ENCODE measurements at regions not wholly inside any gene's neighbourhood (a gene's known extent, or its start where the extent isn't known, plus 50 kb on each side); places are given as distances from the start of the nearest gene placed in this dataset.
"Not testable (repeated sequence)": the region's sequence is repeated elsewhere in the genome, so short reads cannot be mapped to it uniquely, and the experiment has no call there.

DNA sequence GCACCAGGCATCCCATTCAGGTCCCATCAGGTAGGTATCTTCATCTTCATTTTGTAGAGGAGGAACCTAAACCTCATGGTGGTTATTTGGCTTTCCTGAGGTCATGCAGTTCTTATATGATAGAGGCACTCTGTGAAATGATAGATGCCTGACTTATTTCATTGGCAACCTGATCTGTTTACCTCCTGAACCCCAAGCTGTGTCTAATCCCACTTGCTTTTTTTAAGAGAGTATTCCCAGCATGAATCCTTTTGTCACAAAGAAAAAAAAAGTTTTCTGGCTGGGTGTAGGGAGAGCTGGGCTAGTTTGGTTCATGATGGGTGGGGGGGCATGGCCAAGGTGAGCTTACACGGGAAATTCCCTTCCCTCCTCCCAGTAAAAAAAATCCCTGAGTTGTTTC is 154.2 kb downstream of the TENT5C start:
- TF ChIP-seq, protein P1, sequence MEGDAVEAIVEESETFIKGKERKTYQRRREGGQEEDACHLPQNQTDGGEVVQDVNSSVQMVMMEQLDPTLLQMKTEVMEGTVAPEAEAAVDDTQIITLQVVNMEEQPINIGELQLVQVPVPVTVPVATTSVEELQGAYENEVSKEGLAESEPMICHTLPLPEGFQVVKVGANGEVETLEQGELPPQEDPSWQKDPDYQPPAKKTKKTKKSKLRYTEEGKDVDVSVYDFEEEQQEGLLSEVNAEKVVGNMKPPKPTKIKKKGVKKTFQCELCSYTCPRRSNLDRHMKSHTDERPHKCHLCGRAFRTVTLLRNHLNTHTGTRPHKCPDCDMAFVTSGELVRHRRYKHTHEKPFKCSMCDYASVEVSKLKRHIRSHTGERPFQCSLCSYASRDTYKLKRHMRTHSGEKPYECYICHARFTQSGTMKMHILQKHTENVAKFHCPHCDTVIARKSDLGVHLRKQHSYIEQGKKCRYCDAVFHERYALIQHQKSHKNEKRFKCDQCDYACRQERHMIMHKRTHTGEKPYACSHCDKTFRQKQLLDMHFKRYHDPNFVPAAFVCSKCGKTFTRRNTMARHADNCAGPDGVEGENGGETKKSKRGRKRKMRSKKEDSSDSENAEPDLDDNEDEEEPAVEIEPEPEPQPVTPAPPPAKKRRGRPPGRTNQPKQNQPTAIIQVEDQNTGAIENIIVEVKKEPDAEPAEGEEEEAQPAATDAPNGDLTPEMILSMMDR (IDR thresholded peaks at IDR 0.05; ENCODE audit: control insufficient read depth, insufficient read depth, low read depth, low read length, missing control alignments), result no peak
- no peak overlapping the region for H3K4me3 ChIP-seq (ENCODE audit: control insufficient read depth, low read depth, low read length)
- no peak for DNase-seq (ENCODE audit: low read depth)

DNA sequence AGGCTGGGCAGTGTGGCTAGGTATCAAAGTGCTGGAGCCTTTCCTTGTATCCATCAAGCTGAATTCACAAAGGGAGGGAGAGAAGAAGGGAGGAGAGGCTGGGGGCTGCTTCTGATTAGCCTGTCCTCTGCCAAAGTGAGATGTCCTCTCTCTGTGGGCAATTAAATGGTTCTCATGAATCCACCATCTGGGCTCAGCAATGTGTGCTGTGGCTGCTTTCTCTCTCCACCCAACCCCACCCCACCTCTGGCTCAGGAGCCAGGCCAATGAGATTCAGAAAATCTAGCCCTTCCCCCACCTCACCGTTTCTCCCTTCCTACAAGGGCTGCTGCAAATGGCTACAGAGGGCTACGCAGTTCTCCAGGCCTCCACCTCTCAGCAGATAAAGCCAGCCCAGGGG is 154.6 kb downstream of the TENT5C start:
- TF ChIP-seq, protein P1 (IDR thresholded peaks at IDR 0.05; ENCODE audit: control insufficient read depth, insufficient read depth, low read depth, low read length, missing control alignments), result no peak
- no peak for DNase-seq (ENCODE audit: low read depth)
- H3K4me3 ChIP-seq (ENCODE audit: control insufficient read depth, low read depth, low read length), result no peak overlapping the region

DNA sequence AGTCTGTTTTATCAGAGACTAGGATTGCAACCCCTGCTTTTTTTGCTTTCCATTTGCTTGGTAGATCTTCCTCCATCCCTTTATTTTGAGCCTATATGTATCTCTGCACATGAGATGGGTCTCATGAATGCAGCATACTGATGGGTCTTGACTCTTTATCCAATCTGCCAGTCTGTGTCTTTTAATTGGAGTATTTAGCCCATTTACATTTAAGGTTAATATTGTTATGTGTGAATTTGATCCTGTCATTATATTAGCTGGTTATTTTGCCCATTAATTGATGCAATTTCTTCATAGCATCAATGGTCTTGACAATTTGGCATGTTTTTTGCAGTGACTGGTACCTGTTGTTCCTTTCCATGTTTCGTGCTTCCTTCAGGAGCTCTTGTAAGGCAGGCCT is 161.7 kb downstream of the GDAP2 start:
- not testable (repeated sequence) for H3K4me3 ChIP-seq (ENCODE audit: control insufficient read depth, low read depth, low read length); DNase-seq (ENCODE audit: low read depth)

DNA sequence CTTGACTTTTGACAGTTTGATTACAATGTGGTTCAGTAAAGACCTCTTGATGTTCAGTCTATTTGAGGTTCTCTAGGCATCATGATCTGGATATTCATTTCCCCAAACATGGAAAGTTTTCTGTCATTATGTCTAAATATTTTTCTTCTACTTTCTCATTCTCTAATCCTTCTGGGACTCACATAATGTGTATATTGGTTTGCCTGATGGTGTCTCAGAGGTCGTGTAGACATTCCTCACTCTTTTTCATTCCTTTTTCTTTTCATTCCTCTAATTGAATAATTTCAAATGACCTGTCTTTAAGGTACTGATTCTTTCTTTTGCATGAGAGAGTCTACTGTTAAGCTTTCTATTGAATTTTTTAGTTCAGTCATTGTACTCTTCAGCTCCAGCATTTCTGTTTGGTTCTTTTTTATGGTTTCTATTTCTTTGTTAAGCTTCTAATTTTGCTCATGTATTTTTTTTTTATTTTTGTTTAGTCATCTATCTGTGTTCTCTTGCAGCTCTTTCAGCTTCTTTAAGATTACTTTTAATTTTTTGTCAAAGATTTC is 158.4 kb downstream of the GDAP2 start:
- H3K4me3 ChIP-seq (ENCODE audit: control insufficient read depth, low read depth, low read length), result no peak overlapping the region
- no peak for DNase-seq (ENCODE audit: low read depth)
- TF ChIP-seq, protein P1 (IDR thresholded peaks at IDR 0.05; ENCODE audit: control insufficient read depth, insufficient read depth, low read depth, low read length, missing control alignments), result no peak

DNA sequence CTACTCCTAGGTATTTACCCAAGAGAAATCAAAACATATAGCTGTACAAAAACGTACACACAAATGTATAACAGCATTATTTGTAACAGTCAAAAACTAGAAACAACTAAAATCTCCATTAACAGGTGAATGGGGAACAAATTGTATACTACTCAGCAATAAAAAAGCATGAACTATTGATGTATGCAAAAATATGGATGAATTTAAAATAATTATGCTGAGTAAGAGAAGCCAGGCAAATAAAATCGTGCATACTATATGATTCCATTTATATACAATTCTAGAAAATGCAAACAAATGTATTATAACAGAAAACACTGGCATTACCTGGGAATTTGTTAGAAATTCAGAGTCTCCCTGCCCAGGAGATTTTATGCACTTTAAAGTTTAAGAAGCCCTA is 150.1 kb downstream of the GDAP2 start:
- TF ChIP-seq, protein P1 (IDR thresholded peaks at IDR 0.05; ENCODE audit: control insufficient read depth, insufficient read depth, low read depth, low read length, missing control alignments), result no peak
- H3K4me3 ChIP-seq (ENCODE audit: control insufficient read depth, low read depth, low read length), result no peak overlapping the region
- no peak for DNase-seq (ENCODE audit: low read depth)

DNA sequence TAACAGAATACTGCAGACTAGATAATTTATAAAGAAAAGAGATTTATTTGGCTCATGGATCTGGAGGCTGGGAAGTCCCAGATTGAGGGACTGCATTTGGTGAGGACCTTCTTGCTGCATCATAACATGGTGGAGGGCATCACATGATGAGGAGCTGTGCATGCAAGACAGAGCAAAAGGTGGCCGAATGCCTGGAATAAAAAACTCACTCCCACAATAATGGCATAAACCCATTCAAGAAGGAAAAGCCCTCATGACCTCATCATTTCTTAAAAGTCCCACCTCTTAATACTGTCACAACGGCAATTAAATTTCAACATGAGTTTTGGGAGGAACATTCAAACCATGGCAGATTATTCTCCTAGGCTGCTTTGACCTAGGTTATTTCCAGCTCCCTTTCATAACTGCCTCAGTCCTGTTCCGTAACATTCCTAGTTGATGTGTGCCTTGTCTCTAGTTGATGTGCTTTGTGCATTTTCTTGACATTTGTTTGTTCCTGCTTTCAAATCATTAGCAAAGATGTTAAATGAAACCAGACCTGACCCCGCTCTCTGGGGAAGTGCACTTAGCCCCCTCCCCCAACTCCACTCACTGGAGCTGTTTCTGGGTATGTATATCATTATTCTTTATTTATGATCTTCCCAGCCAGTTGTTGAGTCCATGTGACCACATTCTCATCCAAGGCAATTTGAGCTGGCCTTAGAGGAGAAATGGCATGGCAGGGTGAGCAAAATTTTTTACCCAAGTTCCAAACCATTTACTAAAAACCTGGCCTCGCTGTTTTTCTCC is 148.5 kb downstream of the GDAP2 start:
- TF ChIP-seq, protein P1 (IDR thresholded peaks at IDR 0.05; ENCODE audit: control insufficient read depth, insufficient read depth, low read depth, low read length, missing control alignments), result no peak
- no peak overlapping the region for H3K4me3 ChIP-seq (ENCODE audit: control insufficient read depth, low read depth, low read length)
- no peak for DNase-seq (ENCODE audit: low read depth)

DNA sequence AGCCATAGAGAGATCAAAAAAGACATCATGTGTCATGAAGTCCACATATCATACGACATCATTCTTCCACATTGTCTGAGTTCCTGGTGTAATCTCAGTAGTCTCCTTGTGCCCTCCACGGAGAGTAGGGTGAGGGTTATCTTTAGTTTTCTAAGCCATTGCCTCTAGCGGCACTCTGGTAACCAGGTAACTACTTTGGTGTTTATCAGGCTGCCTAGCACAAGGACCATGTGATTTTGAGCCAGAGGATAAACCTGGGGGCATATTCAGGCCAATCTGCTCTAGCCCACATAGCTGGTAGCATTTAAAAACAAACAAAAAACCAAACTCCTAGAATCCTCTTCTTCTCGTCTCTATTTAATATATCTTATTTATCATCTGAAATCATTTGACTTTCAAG is 147.4 kb downstream of the GDAP2 start:
- no peak overlapping the region for H3K4me3 ChIP-seq (ENCODE audit: control insufficient read depth, low read depth, low read length)
- no peak for DNase-seq (ENCODE audit: low read depth)
- TF ChIP-seq, protein P1 (IDR thresholded peaks at IDR 0.05; ENCODE audit: control insufficient read depth, insufficient read depth, low read depth, low read length, missing control alignments), result no peak

Data from AG09309 (cell line).